HepG2 (cell line): ENCODE measurements at regions not wholly inside any gene's neighbourhood (a gene's known extent, or its start where the extent isn't known, plus 50 kb on each side); places are given as distances from the start of the nearest gene placed in this dataset.

Source experiments
- ATAC-seq: fragments of 200-7000 bp; cut with Tn5 transposase; 3 replicates; pipeline ENCODE4 v1.9.1; 2020; ENCODE audit warnings: mild to moderate bottlenecking, moderate library complexity
- BruUV-seq: library from RNA; stranded (reverse); fragments of 400-500 nt; replicated peaks from 2 replicates; lab custom pipeline; 2021; lab: Mats Ljungman, UMichigan
- CTCF ChIA-PET: fragments of 300-600 bp; formaldehyde crosslinking; extraction: SDS; loops from one replicate; lab custom pipeline; 2021; ENCODE audit warnings: low total read pairs, inconsistent platforms, low intra/inter-chr PET ratio; lab: Yijun Ruan, JAX
- POLR2A ChIA-PET: fragments of 350-600 bp; sonication (Branson Sonifier 250); formaldehyde crosslinking; loops from one replicate; lab custom pipeline; 2020; ENCODE audit warnings: antibody characterized with exemption, inconsistent platforms; lab: Yijun Ruan, JAX
- DNase-seq: peaks from one replicate; pipeline ENCODE4 v3.0.0-alpha.2; 2015; ENCODE audit warnings: low spot score
- FAIRE-seq: peaks from 3 replicates; lab custom pipeline; 2011; peaks lifted over from hg19 to GRCh38; lab: Jason Lieb, UNC
- H2AFZ ChIP-seq: one replicate; pipeline ENCODE4 v1.6.1; 2011; ENCODE audit warnings: low read length, inconsistent platforms
- H3K27ac ChIP-seq: fragments of 300-600 bp; 3 replicates; pipeline ENCODE4 v1.8.0; 2011; ENCODE audit warnings: mixed run types, mild to moderate bottlenecking, mixed read lengths, low read length, inconsistent platforms; ENCODE audit not compliant: insufficient read depth; ENCODE audit errors: extremely low read length
- H3K27me3 ChIP-seq, 2 experiments: fragments of 200-600 bp in 1 of 2; 2 replicates in 1 of 2; 3 replicates in 1 of 2; pipeline versions ENCODE4 v1.6.0 to v1.8.0; 2011; ENCODE audit warnings: low read length in 2 of 2, mild to moderate bottlenecking in 2 of 2, moderate library complexity in 2 of 2, inconsistent platforms in 1 of 2; ENCODE audit not compliant: insufficient read depth in 2 of 2, control insufficient read depth in 1 of 2
- H3K36me3 ChIP-seq, 2 experiments: fragments of 200-600 bp in 1 of 2; replicated peaks in 1 of 2; 2 replicates in 1 of 2; 3 replicates in 1 of 2; pipeline versions ENCODE4 v1.5.1 to v1.8.0; 2011; ENCODE audit warnings: low read length in 2 of 2, inconsistent platforms in 1 of 2; ENCODE audit not compliant: insufficient read depth in 2 of 2, control insufficient read depth in 1 of 2
- H3K4me1 ChIP-seq: 2 replicates; pipeline ENCODE4 v1.5.1; 2012; ENCODE audit warnings: low read length, inconsistent platforms; ENCODE audit not compliant: insufficient read depth
- H3K4me2 ChIP-seq: 2 replicates; pipeline ENCODE4 v1.6.0; 2011; ENCODE audit warnings: low read depth, low read length, inconsistent platforms
- H3K4me3 ChIP-seq, 3 experiments: fragments of 200-600 bp in 1 of 3; sonication (generic), shearing (Covaris generic) in 1 of 3; replicated peaks in 1 of 3; 2 replicates each; pipeline ENCODE4 v1.5.1; 2011 to 2016; ENCODE audit warnings: low read length in 3 of 3, inconsistent platforms in 2 of 3, low read depth in 2 of 3, mild to moderate bottlenecking in 2 of 3, control low read depth in 1 of 3, mixed read lengths in 1 of 3; ENCODE audit not compliant: insufficient read depth in 1 of 3
- H3K79me2 ChIP-seq: one replicate; pipeline ENCODE4 v1.6.1; 2011; ENCODE audit warnings: low read length, inconsistent platforms; ENCODE audit not compliant: insufficient read depth
- H3K9ac ChIP-seq: 2 replicates; pipeline ENCODE4 v1.6.0; 2011; ENCODE audit warnings: mild to moderate bottlenecking, low read depth, low read length, inconsistent platforms; ENCODE audit not compliant: insufficient read depth
- H3K9me3 ChIP-seq: 2 replicates; pipeline ENCODE4 v1.5.1; 2012; ENCODE audit warnings: mild to moderate bottlenecking, low read length
- H4K20me1 ChIP-seq: 2 replicates; pipeline ENCODE4 v1.6.0; 2011; ENCODE audit warnings: inconsistent platforms, mild to moderate bottlenecking, low read length, moderate library complexity; ENCODE audit not compliant: insufficient read depth
- GATAD1 ChIP-seq: IDR thresholded peaks from 2 replicates; pipeline ENCODE4 v1.6.1; 2016; ENCODE audit warnings: missing genetic modification reagents, missing compliant biosample characterization
- HCFC1 ChIP-seq: fragments of 150-350 bp; IDR thresholded peaks from 2 replicates; pipeline ENCODE4 v1.6.1; 2014; ENCODE audit warnings: low read depth, low read length
- SKI ChIP-seq: fragments of 450-650 bp; IDR thresholded peaks from one replicate; pipeline ENCODE4 v1.6.1; 2018; ENCODE audit warnings: mild to moderate bottlenecking; ENCODE audit not compliant: partially characterized antibody
- TGIF2 ChIP-seq: IDR thresholded peaks from 2 replicates; pipeline ENCODE4 v1.6.1; 2016; ENCODE audit warnings: control low read depth, missing compliant biosample characterization
- ZNF143 ChIP-seq: sonication (generic); formaldehyde crosslinking; IDR thresholded peaks from 2 replicates; pipeline ENCODE4 v1.4.0; 2020; ENCODE audit warnings: missing genetic modification reagents
- ZNF333 ChIP-seq: sonication (generic); formaldehyde crosslinking; IDR thresholded peaks from 2 replicates; pipeline ENCODE4 v1.4.0; 2020; ENCODE audit warnings: mild to moderate bottlenecking, missing genetic modification reagents, borderline replicate concordance
- ZNF343 ChIP-seq: sonication (generic); formaldehyde crosslinking; IDR thresholded peaks from 2 replicates; pipeline ENCODE4 v1.4.0; 2020; ENCODE audit warnings: mild to moderate bottlenecking, missing genetic modification reagents
- ZNF430 ChIP-seq: sonication (generic); formaldehyde crosslinking; IDR thresholded peaks from 2 replicates; pipeline ENCODE4 v1.9.0; 2021; ENCODE audit warnings: mild to moderate bottlenecking, missing genetic modification reagents
- ZNF546 ChIP-seq: sonication (generic); formaldehyde crosslinking; conservative IDR thresholded peaks from 2 replicates; pipeline ENCODE4 v1.8.1; 2023; ENCODE audit warnings: mild to moderate bottlenecking, missing genetic modification reagents
- ZNF605 ChIP-seq: sonication (generic); formaldehyde crosslinking; IDR thresholded peaks from 2 replicates; pipeline ENCODE4 v1.8.0; 2022; ENCODE audit warnings: mild to moderate bottlenecking, missing genetic modification reagents
- ZNF768 ChIP-seq: sonication (generic); formaldehyde crosslinking; IDR thresholded peaks from 2 replicates; pipeline ENCODE4 v1.4.0; 2020; ENCODE audit warnings: missing genetic modification reagents
- WGBS: methylation state at CpG from one replicate; pipeline ENCODE4 v1.1.6; 2017; ENCODE audit warnings: low lambda C conversion rate; 5-methylcytosine and 5-hydroxymethylcytosine counted together
- in situ Hi-C: cut with HindIII; loops from 2 replicates; pipeline ENCODE4 v1.10.0; 2017; ENCODE audit warnings: low pct_unique_long_range_greater_than_20kb; ENCODE audit not compliant: extremely low pct_ligation_motif_present
- intact Hi-C: fragments of 100-400 bp; cut with micrococcal nuclease; formaldehyde crosslinking; loops from one replicate; pipeline ENCODE4 v1.10.0; 2022; ENCODE audit not compliant: unreplicated experiment
- TF ChIP-seq, protein P1 (sequence below): sonication (generic); formaldehyde crosslinking; IDR thresholded peaks from 2 replicates; pipeline ENCODE4 v1.4.0; 2020; ENCODE audit warnings: missing genetic modification reagents
- TF ChIP-seq, protein P2 (sequence below): sonication (generic); formaldehyde crosslinking; IDR thresholded peaks from 2 replicates; pipeline ENCODE4 v1.8.1; 2023; ENCODE audit warnings: mild to moderate bottlenecking, missing genetic modification reagents, borderline replicate concordance

DNA sequence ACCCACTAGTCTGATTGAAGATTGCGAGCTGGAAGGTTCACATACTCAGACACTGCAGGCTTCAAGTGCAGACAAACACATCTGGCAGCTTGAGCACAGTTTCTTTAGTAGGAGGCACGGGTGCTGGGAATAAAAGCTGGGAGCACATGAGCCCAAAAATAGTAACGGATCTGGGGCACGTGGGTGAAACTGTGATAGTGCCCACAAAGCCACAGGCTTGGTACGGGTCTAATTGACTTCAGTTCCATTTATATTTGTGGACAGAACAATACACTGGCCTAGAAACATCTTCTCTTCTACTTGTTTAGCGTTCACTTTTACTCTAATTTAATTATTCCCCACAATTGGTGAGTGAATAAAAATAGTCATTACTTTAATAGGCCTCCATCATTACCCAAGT is 2370.7 kb downstream of the PCDH7 start (continued):
- TF ChIP-seq, protein P1, sequence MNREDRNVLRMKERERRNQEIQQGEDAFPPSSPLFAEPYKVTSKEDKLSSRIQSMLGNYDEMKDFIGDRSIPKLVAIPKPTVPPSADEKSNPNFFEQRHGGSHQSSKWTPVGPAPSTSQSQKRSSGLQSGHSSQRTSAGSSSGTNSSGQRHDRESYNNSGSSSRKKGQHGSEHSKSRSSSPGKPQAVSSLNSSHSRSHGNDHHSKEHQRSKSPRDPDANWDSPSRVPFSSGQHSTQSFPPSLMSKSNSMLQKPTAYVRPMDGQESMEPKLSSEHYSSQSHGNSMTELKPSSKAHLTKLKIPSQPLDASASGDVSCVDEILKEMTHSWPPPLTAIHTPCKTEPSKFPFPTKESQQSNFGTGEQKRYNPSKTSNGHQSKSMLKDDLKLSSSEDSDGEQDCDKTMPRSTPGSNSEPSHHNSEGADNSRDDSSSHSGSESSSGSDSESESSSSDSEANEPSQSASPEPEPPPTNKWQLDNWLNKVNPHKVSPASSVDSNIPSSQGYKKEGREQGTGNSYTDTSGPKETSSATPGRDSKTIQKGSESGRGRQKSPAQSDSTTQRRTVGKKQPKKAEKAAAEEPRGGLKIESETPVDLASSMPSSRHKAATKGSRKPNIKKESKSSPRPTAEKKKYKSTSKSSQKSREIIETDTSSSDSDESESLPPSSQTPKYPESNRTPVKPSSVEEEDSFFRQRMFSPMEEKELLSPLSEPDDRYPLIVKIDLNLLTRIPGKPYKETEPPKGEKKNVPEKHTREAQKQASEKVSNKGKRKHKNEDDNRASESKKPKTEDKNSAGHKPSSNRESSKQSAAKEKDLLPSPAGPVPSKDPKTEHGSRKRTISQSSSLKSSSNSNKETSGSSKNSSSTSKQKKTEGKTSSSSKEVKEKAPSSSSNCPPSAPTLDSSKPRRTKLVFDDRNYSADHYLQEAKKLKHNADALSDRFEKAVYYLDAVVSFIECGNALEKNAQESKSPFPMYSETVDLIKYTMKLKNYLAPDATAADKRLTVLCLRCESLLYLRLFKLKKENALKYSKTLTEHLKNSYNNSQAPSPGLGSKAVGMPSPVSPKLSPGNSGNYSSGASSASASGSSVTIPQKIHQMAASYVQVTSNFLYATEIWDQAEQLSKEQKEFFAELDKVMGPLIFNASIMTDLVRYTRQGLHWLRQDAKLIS = no peak
- TF ChIP-seq ZNF333 (CRISPR knock-in tag) = no peak

DNA sequence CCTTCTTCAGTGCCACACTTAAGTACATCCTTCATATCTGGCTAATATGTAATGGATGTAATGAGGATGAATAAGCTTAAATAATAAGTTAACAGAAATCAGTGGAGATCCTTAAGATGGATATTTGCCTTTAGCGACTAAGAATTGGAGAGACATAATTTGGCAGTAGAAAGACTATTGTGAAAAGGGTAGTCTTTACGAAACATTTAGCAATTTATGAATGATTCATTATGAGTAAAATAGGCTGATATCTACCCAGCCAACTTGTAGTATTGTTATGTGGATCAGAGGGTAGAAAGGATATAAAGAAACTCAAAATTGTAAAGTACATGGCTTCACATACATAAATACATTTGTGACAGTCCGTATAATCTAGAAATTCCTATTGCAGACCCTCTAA is 2371.8 kb downstream of the PCDH7 start:
- Histone ChIP-seq H3K36me3 (no peaks in the 10 kb centered on the region), H4K20me1 (no peaks in the 10 kb centered on the region), H3K4me3 (no peak overlapping the region), H3K4me2 (no peak overlapping the region), H3K79me2 (no peaks in the 10 kb centered on the region), H3K27ac (no peak overlapping the region), H3K27me3 (no peaks in the 10 kb centered on the region; a peak in 1 of 5 replicates), H3K4me1 (no peaks in the 10 kb centered on the region), H3K9ac (no peak overlapping the region), H2AFZ (no peak overlapping the region), H3K9me3 (peaks cover 6% of the 10 kb centered on the region; the same call in 1 of the 2 replicates)
- FAIRE-seq (no peak), ATAC-seq (no peak), DNase-seq (no peak)
- intact Hi-C loops = no loop called here
- WGBS = under 1% methylated on average over 3 of the region's 3 CpGs
- TF ChIP-seq HCFC1 (no peak), ZNF605 (no peak), ZNF143 (CRISPR knock-in tag) (no peak), TGIF2 (CRISPR knock-in tag) (no peak), ZNF546 (no peak), SKI (no peak), ZNF343 (CRISPR knock-in tag) (no peak), ZNF768 (CRISPR knock-in tag) (no peak), GATAD1 (CRISPR knock-in tag) (no peak), ZNF430 (CRISPR knock-in tag) (no peak)
- TF ChIP-seq, protein P2, sequence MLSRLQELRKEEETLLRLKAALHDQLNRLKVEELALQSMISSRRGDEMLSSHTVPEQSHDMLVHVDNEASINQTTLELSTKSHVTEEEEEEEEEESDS = no peak
- in situ Hi-C loops = no loop called here
- POLR2A ChIA-PET = no interaction called here
- BruUV-seq = no TSS peak
- CTCF ChIA-PET = no interaction called here
